Stimulated activated CD8-positive, alpha-beta memory T cell treated with anti-CD3 and anti-CD28 coated beads, Interleukin-7, amount 100 ng/mL, for 24 hours (primary cell): ENCODE measurements at regions not wholly inside any gene's neighbourhood (a gene's known extent, or its start where the extent isn't known, plus 50 kb on each side); places are given as distances from the start of the nearest gene placed in this dataset.
"Not testable (repeated sequence)": the region's sequence is repeated elsewhere in the genome, so short reads cannot be mapped to it uniquely, and the experiment has no call there.

Source experiments
- DNase-seq: peaks from one replicate; pipeline ENCODE4 v3.0.0-alpha.2; 2020; ENCODE audit warnings: low read depth

GRCh38 chr5:40221796-40222195 lies 457.9 kb upstream of the PTGER4 start:
- no peak for DNase-seq

GRCh38 chr5:40221255-40221654 lies 458.5 kb upstream of the PTGER4 start:
- no peak for DNase-seq

GRCh38 chr5:40220260-40220659 lies 459.5 kb upstream of the PTGER4 start:
- no peak for DNase-seq

GRCh38 chr5:40217553-40217952 lies 462.2 kb upstream of the PTGER4 start:
- no peak for DNase-seq

- DNase-seq, result no peak
Observed at GRCh38 chr5:40210694-40211093, 469.0 kb upstream of the PTGER4 start.

- DNase-seq, result no peak
Observed at GRCh38 chr5:40206030-40206429, 473.7 kb upstream of the PTGER4 start.

GRCh38 chr5:40204144-40204543 lies 475.6 kb upstream of the PTGER4 start:
- DNase-seq, result no peak

- no peak for DNase-seq
Observed at GRCh38 chr5:40202814-40203440, 476.8 kb upstream of the PTGER4 start.

GRCh38 chr5:40198736-40199135 lies 481.0 kb upstream of the PTGER4 start:
- DNase-seq, result no peak

- DNase-seq, result not testable (repeated sequence)
Observed at GRCh38 chr5:40195574-40195973, 484.1 kb upstream of the PTGER4 start.

GRCh38 chr5:40191150-40191549 lies 488.6 kb upstream of the PTGER4 start:
- DNase-seq, result no peak

- DNase-seq, result no peak
Observed at GRCh38 chr5:40172721-40173120, 507.0 kb upstream of the PTGER4 start.

- DNase-seq, result no peak
Observed at GRCh38 chr5:40171971-40172370, 507.7 kb upstream of the PTGER4 start.

GRCh38 chr5:40167283-40167682 lies 512.4 kb upstream of the PTGER4 start:
- no peak for DNase-seq

- no peak for DNase-seq
Observed at GRCh38 chr5:40166802-40167201, 512.9 kb upstream of the PTGER4 start.

- DNase-seq, result no peak
Observed at GRCh38 chr5:40165789-40166728, 513.7 kb upstream of the PTGER4 start.

- DNase-seq, result no peak
Observed at GRCh38 chr5:40165106-40165788, 514.5 kb upstream of the PTGER4 start.

GRCh38 chr5:40160435-40160834 lies 519.3 kb upstream of the PTGER4 start:
- no peak for DNase-seq

GRCh38 chr5:40154194-40154593 lies 525.5 kb upstream of the PTGER4 start:
- DNase-seq, result no peak

GRCh38 chr5:40150896-40151295 lies 528.8 kb upstream of the PTGER4 start:
- no peak for DNase-seq

GRCh38 chr5:40141896-40142295 lies 537.8 kb upstream of the PTGER4 start:
- no peak for DNase-seq

GRCh38 chr5:40141418-40141817 lies 538.3 kb upstream of the PTGER4 start:
- DNase-seq, result no peak

- DNase-seq, result no peak
Observed at GRCh38 chr5:40137223-40137622, 542.5 kb upstream of the PTGER4 start.
